Nephron (organoid): ENCODE measurements at regions not wholly inside any gene's neighbourhood (a gene's known extent, or its start where the extent isn't known, plus 50 kb on each side); places are given as distances from the start of the nearest gene placed in this dataset.
A peak's percentile ranks its signal among the peaks of the same experiment; 100 is the strongest.

Experiments
- H3K27ac Mint-ChIP-seq, 3 experiments: 2 replicates each; pipeline ENCODE4 v1.8.0; 2020; ENCODE audit warnings: mixed read lengths in 3 of 3, mild to moderate bottlenecking in 2 of 3, moderate library complexity in 1 of 3
- H3K27me3 Mint-ChIP-seq: 2 replicates; pipeline ENCODE4 v1.8.0; 2021; ENCODE audit warnings: low read depth, mild to moderate bottlenecking, moderate library complexity, mixed read lengths
- H3K36me3 Mint-ChIP-seq: 2 replicates; pipeline ENCODE4 v1.8.0; 2020; ENCODE audit warnings: low read depth, mixed read lengths
- H3K4me1 Mint-ChIP-seq: 2 replicates; pipeline ENCODE4 v1.8.0; 2020; ENCODE audit warnings: mixed read lengths
- H3K4me3 Mint-ChIP-seq, 3 experiments: 2 replicates each; pipeline ENCODE4 v1.8.0; 2020; ENCODE audit warnings: mild to moderate bottlenecking in 3 of 3, mixed read lengths in 3 of 3, moderate library complexity in 2 of 3
- H3K9me3 Mint-ChIP-seq: 2 replicates; pipeline ENCODE4 v1.8.0; 2020; ENCODE audit warnings: mixed read lengths
- TF ChIP-seq, protein P1 (sequence below), 3 experiments: fragments of 200-600 bp; sonication (generic); IDR thresholded peaks; one replicate each; pipeline ENCODE4 v1.5.0; 2021; ENCODE audit warnings: antibody characterized with exemption in 3 of 3; ENCODE audit not compliant: unreplicated experiment in 3 of 3

GRCh38 chr13:80469105-80469852 is 128.4 kb upstream of the SPRY2 start:
- Mint-ChIP-seq H3K36me3 (no peaks in the 10 kb centered on the region), H3K27me3 (no peaks in the 10 kb centered on the region), H3K27ac (peak overlapping the region in 1 of 3 experiments; percentile 21), H3K9me3 (no peaks in the 10 kb centered on the region), H3K4me3 (no peak overlapping the region), H3K4me1 (peaks cover 14% of the 10 kb centered on the region)
- TF ChIP-seq, protein P1, sequence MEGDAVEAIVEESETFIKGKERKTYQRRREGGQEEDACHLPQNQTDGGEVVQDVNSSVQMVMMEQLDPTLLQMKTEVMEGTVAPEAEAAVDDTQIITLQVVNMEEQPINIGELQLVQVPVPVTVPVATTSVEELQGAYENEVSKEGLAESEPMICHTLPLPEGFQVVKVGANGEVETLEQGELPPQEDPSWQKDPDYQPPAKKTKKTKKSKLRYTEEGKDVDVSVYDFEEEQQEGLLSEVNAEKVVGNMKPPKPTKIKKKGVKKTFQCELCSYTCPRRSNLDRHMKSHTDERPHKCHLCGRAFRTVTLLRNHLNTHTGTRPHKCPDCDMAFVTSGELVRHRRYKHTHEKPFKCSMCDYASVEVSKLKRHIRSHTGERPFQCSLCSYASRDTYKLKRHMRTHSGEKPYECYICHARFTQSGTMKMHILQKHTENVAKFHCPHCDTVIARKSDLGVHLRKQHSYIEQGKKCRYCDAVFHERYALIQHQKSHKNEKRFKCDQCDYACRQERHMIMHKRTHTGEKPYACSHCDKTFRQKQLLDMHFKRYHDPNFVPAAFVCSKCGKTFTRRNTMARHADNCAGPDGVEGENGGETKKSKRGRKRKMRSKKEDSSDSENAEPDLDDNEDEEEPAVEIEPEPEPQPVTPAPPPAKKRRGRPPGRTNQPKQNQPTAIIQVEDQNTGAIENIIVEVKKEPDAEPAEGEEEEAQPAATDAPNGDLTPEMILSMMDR (IDR thresholded peaks at IDR 0.05; ENCODE audit: unreplicated experiment in 3 of 3): no peak

- Mint-ChIP-seq H3K36me3 (no peaks in the 10 kb centered on the region), H3K9me3 (no peaks in the 10 kb centered on the region), H3K4me3 (no peak overlapping the region), H3K27ac (no peak overlapping the region), H3K27me3 (no peaks in the 10 kb centered on the region), H3K4me1 (peaks cover 15% of the 10 kb centered on the region)
- TF ChIP-seq, protein P1 (IDR thresholded peaks at IDR 0.05; ENCODE audit: unreplicated experiment in 3 of 3): no peak
These were observed 124.4 kb upstream of the SPRY2 start for GRCh38 chr13:80465321-80465720.

DNA sequence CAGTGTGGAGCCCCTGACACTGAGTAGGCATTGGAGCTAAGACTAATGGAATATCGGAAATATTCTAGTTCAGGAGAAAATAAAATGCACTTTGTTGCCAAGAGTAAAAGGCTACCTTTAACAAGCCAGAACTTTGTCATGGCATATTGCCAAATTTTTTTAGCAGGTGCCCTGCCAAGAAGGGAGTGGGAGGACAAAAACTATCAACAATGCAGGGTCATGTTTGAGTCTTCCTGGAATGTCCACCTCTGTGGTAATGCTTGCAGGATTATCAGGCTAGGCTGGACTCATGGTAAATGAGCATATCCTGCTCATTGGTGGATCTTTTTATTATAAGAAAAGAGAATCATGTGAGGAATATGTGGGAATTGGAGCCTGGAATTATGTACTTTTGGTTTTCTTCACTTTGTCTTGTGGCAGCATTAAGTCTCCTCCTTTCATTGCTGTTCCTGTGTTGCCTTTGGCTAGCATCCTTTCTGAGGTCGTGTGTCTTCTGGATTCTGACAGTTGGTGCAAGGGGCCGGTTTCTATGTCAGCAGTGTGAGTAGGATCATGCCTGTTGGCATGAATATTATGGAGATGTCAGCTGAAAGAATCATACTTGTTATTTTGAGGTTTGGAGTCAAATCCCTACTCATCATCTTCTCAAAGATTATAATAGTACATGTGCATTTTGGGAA is 122.9 kb upstream of the SPRY2 start:
- no peaks in the 10 kb centered on the region for H3K27me3 Mint-ChIP-seq
- H3K27ac Mint-ChIP-seq: no peak overlapping the region
- H3K4me3 Mint-ChIP-seq: no peak overlapping the region
- peaks cover 4% of the 10 kb centered on the region for H3K4me1 Mint-ChIP-seq
- TF ChIP-seq, protein P1 (IDR thresholded peaks at IDR 0.05; ENCODE audit: unreplicated experiment in 3 of 3): no peak
- no peaks in the 10 kb centered on the region for H3K36me3 Mint-ChIP-seq
- no peaks in the 10 kb centered on the region for H3K9me3 Mint-ChIP-seq

- no peaks in the 10 kb centered on the region for H3K36me3 Mint-ChIP-seq
- H3K4me1 Mint-ChIP-seq: peaks cover 4% of the 10 kb centered on the region
- H3K4me3 Mint-ChIP-seq: no peak overlapping the region
- no peak overlapping the region for H3K27ac Mint-ChIP-seq
- H3K9me3 Mint-ChIP-seq: no peaks in the 10 kb centered on the region
- TF ChIP-seq, protein P1 (IDR thresholded peaks at IDR 0.05; ENCODE audit: unreplicated experiment in 3 of 3): no peak
- H3K27me3 Mint-ChIP-seq: no peaks in the 10 kb centered on the region
These were observed 121.6 kb upstream of the SPRY2 start for GRCh38 chr13:80462567-80462966.

DNA sequence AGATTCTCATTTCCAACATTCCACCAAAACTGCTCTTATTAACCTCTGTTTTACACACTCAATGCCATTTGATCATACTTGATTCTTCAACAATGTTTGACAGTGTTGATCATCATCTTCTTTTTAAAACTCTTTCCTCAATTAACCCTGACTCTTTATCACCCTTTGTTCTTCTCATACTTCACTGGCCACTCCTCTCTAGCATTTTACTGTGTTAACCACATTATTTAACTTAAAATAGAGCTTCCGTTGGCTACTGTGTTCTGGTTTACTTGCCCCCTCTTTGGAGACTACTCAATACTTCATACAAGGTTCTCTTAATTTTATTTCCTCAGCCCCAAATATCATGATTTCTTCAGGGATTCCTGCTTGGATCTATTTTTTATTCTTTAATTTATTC is 121.1 kb upstream of the SPRY2 start:
- H3K4me1 Mint-ChIP-seq: peaks cover 4% of the 10 kb centered on the region
- H3K27ac Mint-ChIP-seq: no peak overlapping the region
- H3K4me3 Mint-ChIP-seq: no peak overlapping the region
- no peaks in the 10 kb centered on the region for H3K27me3 Mint-ChIP-seq
- TF ChIP-seq, protein P1 (IDR thresholded peaks at IDR 0.05; ENCODE audit: unreplicated experiment in 3 of 3): no peak
- H3K36me3 Mint-ChIP-seq: no peaks in the 10 kb centered on the region
- no peaks in the 10 kb centered on the region for H3K9me3 Mint-ChIP-seq
